ENCODE measurements at regions not wholly inside any gene's neighbourhood (a gene's known extent, or its start where the extent isn't known, plus 50 kb on each side); places are given as distances from the start of the nearest gene placed in this dataset.
"Not testable (repeated sequence)": the region's sequence is repeated elsewhere in the genome, so short reads cannot be mapped to it uniquely, and the experiment has no call there.

GRCh38 chr12:89156340-89156739 is 196.0 kb downstream of the DUSP6 start:
- intact Hi-C loops (cut with DNase I): loop anchor here (5.0 kb wide), 1 partner anchor 551 kb away; the partner anchor contains the start of gene ATP2B1

DNA sequence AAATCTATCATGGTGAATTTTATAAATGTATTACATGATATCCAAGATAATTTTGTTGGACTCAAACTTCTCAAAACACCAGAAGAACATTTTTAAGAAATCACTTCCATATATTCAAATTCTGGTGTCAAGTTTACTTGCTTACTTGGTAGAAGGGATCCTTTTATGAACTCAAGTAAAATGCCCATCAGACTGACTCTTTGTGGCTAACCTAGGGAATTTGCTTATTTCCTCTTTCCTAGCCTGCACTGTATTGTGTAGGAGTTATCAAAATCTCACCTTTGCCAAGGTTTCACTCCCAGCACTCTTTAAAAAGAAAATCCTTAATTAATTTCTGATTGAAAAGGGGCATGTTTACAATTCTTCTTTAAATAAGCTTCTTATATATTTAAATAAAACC is 196.5 kb downstream of the DUSP6 start:
- no peak for DNase-seq (ENCODE audit: low spot score in 2 of 2)
- intact Hi-C loops (cut with DNase I): loop anchor here (5.0 kb wide), 1 partner anchor 551 kb away; the partner anchor contains the start of gene ATP2B1

More at GRCh38 chr12:89156340-89156739, 196.0 kb downstream of the DUSP6 start:
- no peak overlapping the region for H3K27ac ChIP-seq
- no peak for DNase-seq (ENCODE audit: low spot score in 2 of 2)
- TF ChIP-seq, protein P1, sequence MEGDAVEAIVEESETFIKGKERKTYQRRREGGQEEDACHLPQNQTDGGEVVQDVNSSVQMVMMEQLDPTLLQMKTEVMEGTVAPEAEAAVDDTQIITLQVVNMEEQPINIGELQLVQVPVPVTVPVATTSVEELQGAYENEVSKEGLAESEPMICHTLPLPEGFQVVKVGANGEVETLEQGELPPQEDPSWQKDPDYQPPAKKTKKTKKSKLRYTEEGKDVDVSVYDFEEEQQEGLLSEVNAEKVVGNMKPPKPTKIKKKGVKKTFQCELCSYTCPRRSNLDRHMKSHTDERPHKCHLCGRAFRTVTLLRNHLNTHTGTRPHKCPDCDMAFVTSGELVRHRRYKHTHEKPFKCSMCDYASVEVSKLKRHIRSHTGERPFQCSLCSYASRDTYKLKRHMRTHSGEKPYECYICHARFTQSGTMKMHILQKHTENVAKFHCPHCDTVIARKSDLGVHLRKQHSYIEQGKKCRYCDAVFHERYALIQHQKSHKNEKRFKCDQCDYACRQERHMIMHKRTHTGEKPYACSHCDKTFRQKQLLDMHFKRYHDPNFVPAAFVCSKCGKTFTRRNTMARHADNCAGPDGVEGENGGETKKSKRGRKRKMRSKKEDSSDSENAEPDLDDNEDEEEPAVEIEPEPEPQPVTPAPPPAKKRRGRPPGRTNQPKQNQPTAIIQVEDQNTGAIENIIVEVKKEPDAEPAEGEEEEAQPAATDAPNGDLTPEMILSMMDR (IDR thresholded peaks at IDR 0.05): no peak
- peaks cover 0 to 10% of the 10 kb centered on the region in 2 donors for H3K4me1 ChIP-seq
- no peaks in the 10 kb centered on the region for H3K27me3 ChIP-seq
- no peak overlapping the region for H3K4me3 ChIP-seq
- no peaks in the 10 kb centered on the region for H3K36me3 ChIP-seq
- no peaks in the 10 kb centered on the region for H3K9me3 ChIP-seq

DNA sequence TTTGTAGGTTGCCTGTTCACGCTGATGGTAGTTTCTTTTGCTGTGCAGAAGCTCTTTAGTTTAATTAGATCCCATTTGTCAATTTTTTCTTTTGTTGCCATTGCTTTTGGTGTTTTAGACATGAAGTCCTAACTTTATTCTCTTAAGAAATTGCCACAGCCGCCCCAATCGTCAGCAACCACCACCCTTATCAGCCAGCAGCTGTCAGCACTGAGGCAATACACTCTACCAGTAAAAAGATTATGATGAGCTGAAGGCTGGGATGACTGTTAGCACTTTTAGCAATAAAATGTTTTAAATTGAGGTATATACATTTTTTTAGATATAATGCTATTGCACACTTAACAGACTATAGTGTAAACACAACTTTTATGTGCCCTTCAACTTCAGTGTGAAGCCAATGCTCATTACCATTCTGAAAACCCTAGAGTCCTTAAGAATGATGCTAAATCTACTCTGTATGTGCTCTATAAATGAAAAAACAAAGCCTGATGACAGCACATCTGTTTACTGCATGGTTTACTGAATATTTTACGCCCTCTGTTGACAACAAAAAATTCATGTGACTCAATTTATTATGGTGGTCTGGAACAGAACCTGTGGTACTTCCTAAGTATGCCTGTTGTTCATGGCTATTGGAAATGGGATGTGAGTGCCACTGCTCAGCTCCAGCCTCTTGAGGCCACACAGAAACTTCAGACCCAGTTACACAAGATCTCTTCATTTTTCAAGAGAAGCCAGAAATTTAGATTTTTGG is 197.4 kb downstream of the DUSP6 start:
- Histone ChIP-seq H3K4me3 (no peak overlapping the region), H3K36me3 (no peaks in the 10 kb centered on the region), H3K4me1 (peaks cover 0 to 5% of the 10 kb centered on the region in 2 donors), H3K27ac (no peak overlapping the region), H3K27me3 (no peaks in the 10 kb centered on the region), H3K9me3 (no peaks in the 10 kb centered on the region)
- TF ChIP-seq, protein P1 (IDR thresholded peaks at IDR 0.05): peak in 1 of 3 experiments; percentile 5
- intact Hi-C loops (cut with DNase I): loop anchor here (5.0 kb wide), 1 partner anchor 552 kb away; the partner anchor contains the start of gene ATP2B1
- DNase-seq (ENCODE audit: low spot score in 2 of 2): no peak

More for the DNA sequence above, 196.5 kb downstream of the DUSP6 start:
- Histone ChIP-seq H3K27ac (no peak overlapping the region), H3K27me3 (no peaks in the 10 kb centered on the region), H3K4me1 (peaks cover 0 to 6% of the 10 kb centered on the region in 2 donors), H3K4me3 (no peak overlapping the region), H3K9me3 (no peaks in the 10 kb centered on the region), H3K36me3 (no peaks in the 10 kb centered on the region)
- TF ChIP-seq, protein P1 (IDR thresholded peaks at IDR 0.05): no peak

GRCh38 chr12:89153341-89153740 is 199.0 kb downstream of the DUSP6 start:
- no peak overlapping the region for H3K27ac ChIP-seq
- H3K9me3 ChIP-seq: no peaks in the 10 kb centered on the region
- intact Hi-C loops (cut with DNase I): no loop called here
- no peaks in the 10 kb centered on the region for H3K27me3 ChIP-seq
- no peak for DNase-seq (ENCODE audit: low spot score in 2 of 2)
- TF ChIP-seq, protein P1 (IDR thresholded peaks at IDR 0.05): no peak
- peaks cover 0 to 5% of the 10 kb centered on the region in 2 donors for H3K4me1 ChIP-seq
- no peaks in the 10 kb centered on the region for H3K36me3 ChIP-seq
- no peak overlapping the region for H3K4me3 ChIP-seq

DNA sequence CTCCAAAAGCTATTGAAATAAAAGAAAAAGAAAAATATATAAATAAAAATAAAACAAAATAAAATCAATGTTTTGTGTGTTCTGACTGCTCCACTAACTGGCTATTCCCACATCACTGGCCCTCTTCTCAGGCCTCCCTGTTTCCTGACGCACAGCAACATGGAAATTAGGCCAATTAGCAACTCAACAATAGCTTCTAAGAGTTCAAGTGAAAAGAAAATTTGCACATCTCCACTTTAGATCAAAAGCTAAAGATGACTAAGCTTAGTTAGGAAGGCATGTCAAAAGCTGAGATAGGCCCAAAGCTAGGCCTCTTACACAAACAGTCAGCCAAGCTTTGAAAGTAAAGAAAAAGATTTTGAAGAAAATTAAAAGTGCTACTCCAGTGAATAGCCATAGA is 200.8 kb downstream of the DUSP6 start:
- H3K4me1 ChIP-seq: peaks cover 0 to 5% of the 10 kb centered on the region in 2 donors
- H3K36me3 ChIP-seq: no peaks in the 10 kb centered on the region
- H3K27ac ChIP-seq: no peak overlapping the region
- no peak overlapping the region for H3K4me3 ChIP-seq
- intact Hi-C loops (cut with DNase I): no loop called here
- no peaks in the 10 kb centered on the region for H3K9me3 ChIP-seq
- no peak for DNase-seq (ENCODE audit: low spot score in 2 of 2)
- TF ChIP-seq, protein P1 (IDR thresholded peaks at IDR 0.05): no peak
- no peaks in the 10 kb centered on the region for H3K27me3 ChIP-seq

GRCh38 chr12:89150789-89151188 is 201.5 kb downstream of the DUSP6 start:
- intact Hi-C loops (cut with DNase I); H3K36me3 ChIP-seq; DNase-seq (ENCODE audit: low spot score in 2 of 2); H3K4me3 ChIP-seq; H3K9me3 ChIP-seq; H3K27me3 ChIP-seq; H3K4me1 ChIP-seq; H3K27ac ChIP-seq: not testable (repeated sequence)
